Uterus (tissue), 3 donors: ENCODE measurements at regions not wholly inside any gene's neighbourhood (a gene's known extent, or its start where the extent isn't known, plus 50 kb on each side); places are given as distances from the start of the nearest gene placed in this dataset.

Source experiments
- DNase-seq, 2 donors: peaks; one replicate each; pipeline ENCODE4 v3.0.0-alpha.2; 2019 to 2020
- H3K27ac ChIP-seq, 2 donors: fragments of 200-600 bp; sonication (generic); 1 replicate in 1 of 2; 2 replicates in 1 of 2; pipeline ENCODE4 v1.5.1; 2016 to 2018
- H3K27me3 ChIP-seq, 2 donors: fragments of 200-600 bp; sonication (generic); one replicate each; pipeline ENCODE4 v1.5.1; 2018 to 2019; ENCODE audit warnings: control low read depth in 1 of 2
- H3K36me3 ChIP-seq, 2 donors: fragments of 200-600 bp; sonication (generic); one replicate each; pipeline ENCODE4 v1.5.1; 2019; ENCODE audit warnings: control low read depth in 1 of 2
- H3K4me1 ChIP-seq, 2 donors: fragments of 200-600 bp; sonication (generic); one replicate each; pipeline ENCODE4 v1.5.1; 2018 to 2019; ENCODE audit warnings: control low read depth in 1 of 2
- H3K4me3 ChIP-seq, 2 donors: fragments of 200-600 bp; sonication (generic); 1 replicate in 1 of 2; 2 replicates in 1 of 2; pipeline ENCODE4 v1.5.1; 2018 to 2019; ENCODE audit warnings: mild to moderate bottlenecking in 1 of 2
- H3K9me3 ChIP-seq, 2 donors: fragments of 200-600 bp; sonication (generic); one replicate each; pipeline ENCODE4 v1.5.1; 2019; ENCODE audit warnings: control low read depth in 1 of 2
- POLR2A ChIP-seq, 2 donors: fragments of 450-650 bp; IDR thresholded peaks; one replicate each; pipeline ENCODE4 v1.6.1; 2016; ENCODE audit warnings: antibody characterized with exemption in 2 of 2, mild to moderate bottlenecking in 1 of 2, moderate library complexity in 1 of 2
- intact Hi-C: fragments of 100-400 bp; cut with DNase I; formaldehyde crosslinking; loops from one replicate; pipeline ENCODE4 v1.15.1; 2023; ENCODE audit warnings: low total_unique reads
- TF ChIP-seq, protein P1 (sequence below), 4 experiments: fragments of 200-600 bp in 2 of 4; fragments of 450-650 bp in 2 of 4; sonication (generic) in 2 of 4; IDR thresholded peaks; one replicate each; pipeline ENCODE4 v1.5.1; 2016 to 2019; ENCODE audit warnings: antibody characterized with exemption in 4 of 4, mild to moderate bottlenecking in 2 of 4, moderate library complexity in 1 of 4
- donor health status: DM: yes; HTN: yes; CAD: no.

DNA sequence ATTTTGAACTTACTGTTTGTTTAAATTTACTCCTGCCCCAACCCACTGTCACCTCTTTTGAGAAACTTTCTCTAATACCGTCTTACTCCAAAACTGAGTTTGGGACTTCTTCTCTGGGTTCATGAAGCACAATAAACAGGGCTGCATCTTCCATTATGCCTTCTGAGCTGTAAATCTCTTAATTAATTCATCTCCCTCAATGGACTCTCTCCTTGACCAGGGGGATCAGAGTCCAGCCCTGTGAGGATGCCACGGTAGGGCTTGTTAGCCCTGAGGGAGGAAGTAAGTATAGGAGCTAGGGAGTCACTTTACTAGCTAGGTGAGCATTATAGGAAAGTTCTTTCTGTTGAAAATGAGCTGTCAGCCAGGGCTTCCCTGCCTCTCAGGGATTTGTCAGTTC lies 299.3 kb upstream of the SATB1 start:
- H3K27me3 ChIP-seq: no peaks in the 10 kb centered on the region
- no peak for DNase-seq
- H3K4me3 ChIP-seq: no peak overlapping the region
- H3K27ac ChIP-seq: no peak overlapping the region
- H3K4me1 ChIP-seq: no peaks in the 10 kb centered on the region
- intact Hi-C loops: no loop called here
- H3K9me3 ChIP-seq: no peaks in the 10 kb centered on the region
- no peaks in the 10 kb centered on the region for H3K36me3 ChIP-seq
- TF ChIP-seq POLR2A (IDR thresholded peaks at IDR 0.05): no peak
- TF ChIP-seq, protein P1, sequence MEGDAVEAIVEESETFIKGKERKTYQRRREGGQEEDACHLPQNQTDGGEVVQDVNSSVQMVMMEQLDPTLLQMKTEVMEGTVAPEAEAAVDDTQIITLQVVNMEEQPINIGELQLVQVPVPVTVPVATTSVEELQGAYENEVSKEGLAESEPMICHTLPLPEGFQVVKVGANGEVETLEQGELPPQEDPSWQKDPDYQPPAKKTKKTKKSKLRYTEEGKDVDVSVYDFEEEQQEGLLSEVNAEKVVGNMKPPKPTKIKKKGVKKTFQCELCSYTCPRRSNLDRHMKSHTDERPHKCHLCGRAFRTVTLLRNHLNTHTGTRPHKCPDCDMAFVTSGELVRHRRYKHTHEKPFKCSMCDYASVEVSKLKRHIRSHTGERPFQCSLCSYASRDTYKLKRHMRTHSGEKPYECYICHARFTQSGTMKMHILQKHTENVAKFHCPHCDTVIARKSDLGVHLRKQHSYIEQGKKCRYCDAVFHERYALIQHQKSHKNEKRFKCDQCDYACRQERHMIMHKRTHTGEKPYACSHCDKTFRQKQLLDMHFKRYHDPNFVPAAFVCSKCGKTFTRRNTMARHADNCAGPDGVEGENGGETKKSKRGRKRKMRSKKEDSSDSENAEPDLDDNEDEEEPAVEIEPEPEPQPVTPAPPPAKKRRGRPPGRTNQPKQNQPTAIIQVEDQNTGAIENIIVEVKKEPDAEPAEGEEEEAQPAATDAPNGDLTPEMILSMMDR (IDR thresholded peaks at IDR 0.05): no peak

DNA sequence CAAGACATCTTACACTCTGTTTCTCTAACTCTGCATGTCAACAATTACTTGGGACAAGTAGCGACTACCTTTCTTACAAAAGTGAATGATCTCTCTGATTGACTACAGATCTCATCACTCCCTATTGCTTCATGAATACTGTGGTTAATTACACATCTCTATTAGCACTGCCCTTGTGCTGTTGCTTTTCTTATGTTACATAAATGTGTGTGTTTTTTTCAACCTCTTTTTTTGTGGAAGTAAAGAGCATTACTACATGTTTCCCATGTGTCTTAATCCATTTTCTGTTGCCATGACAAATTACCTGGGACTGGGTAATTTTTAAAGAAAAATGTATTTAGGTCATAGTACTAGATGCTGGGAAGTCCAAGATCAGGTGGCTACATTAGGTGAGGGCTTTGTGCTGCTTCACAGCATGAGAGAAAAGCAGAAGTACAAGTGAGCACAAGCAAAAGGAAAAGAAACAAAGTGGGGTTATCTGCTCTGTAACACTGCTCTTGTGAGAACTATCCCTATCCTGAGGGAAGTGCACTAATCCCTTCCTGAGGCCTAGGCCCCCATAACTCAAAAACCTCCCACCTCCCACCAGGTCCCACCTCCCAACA lies 298.2 kb upstream of the SATB1 start:
- H3K27ac ChIP-seq: no peak overlapping the region
- no peak overlapping the region for H3K4me3 ChIP-seq
- H3K36me3 ChIP-seq: no peaks in the 10 kb centered on the region
- DNase-seq: no peak
- H3K9me3 ChIP-seq: no peaks in the 10 kb centered on the region
- H3K4me1 ChIP-seq: no peaks in the 10 kb centered on the region
- intact Hi-C loops: no loop called here
- TF ChIP-seq POLR2A (IDR thresholded peaks at IDR 0.05): no peak
- TF ChIP-seq, protein P1 (IDR thresholded peaks at IDR 0.05): no peak
- no peaks in the 10 kb centered on the region for H3K27me3 ChIP-seq

DNA sequence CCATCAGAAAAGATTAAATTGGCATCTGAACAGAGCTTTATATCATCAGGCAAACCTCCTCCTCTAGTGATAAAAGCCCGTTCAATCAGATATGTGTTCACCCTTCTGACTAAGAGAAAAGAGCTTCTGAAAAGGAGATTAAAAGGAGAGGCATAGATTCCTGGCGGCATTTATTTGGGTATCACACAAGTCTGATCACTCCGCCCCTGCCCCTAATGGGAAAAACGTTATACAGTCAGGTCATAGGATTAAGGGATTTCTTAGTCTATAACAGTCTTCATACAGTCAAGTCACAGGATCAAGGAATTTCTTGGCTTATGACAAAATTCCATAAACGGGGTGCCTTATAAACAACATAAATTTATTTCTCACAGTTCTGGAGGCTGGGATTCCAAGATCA lies 295.4 kb upstream of the SATB1 start:
- no peak for DNase-seq
- intact Hi-C loops: no loop called here
- Histone ChIP-seq H3K27ac (no peak overlapping the region), H3K27me3 (no peaks in the 10 kb centered on the region), H3K4me1 (no peaks in the 10 kb centered on the region), H3K36me3 (no peaks in the 10 kb centered on the region), H3K4me3 (no peak overlapping the region), H3K9me3 (no peaks in the 10 kb centered on the region)
- no peak for TF ChIP-seq POLR2A (IDR thresholded peaks at IDR 0.05)
- TF ChIP-seq, protein P1 (IDR thresholded peaks at IDR 0.05): no peak

DNA sequence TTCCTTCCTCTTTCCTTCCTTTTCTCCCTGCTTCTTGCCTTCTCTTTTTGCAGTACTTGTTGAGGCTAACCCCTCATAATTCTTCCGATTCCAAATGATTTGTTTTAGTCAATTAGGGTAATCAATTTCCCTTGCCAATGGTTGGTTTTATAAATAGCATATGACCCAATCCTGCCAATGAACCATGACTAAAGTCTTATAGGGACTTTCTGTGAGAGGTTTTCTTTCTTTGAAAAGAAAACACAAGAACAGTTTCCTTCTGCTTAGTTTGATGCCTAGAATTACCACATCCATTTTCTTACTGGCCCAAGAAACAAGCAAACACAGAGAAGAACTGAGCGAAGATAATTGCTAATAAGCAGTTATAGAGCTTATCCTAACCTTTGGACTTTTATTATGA lies 292.5 kb upstream of the SATB1 start:
- Histone ChIP-seq H3K36me3 (no peaks in the 10 kb centered on the region), H3K27me3 (no peaks in the 10 kb centered on the region), H3K4me3 (no peak overlapping the region), H3K4me1 (no peaks in the 10 kb centered on the region), H3K27ac (no peak overlapping the region), H3K9me3 (no peaks in the 10 kb centered on the region)
- intact Hi-C loops: no loop called here
- TF ChIP-seq, protein P1 (IDR thresholded peaks at IDR 0.05): no peak
- TF ChIP-seq POLR2A (IDR thresholded peaks at IDR 0.05): no peak
- no peak for DNase-seq

DNA sequence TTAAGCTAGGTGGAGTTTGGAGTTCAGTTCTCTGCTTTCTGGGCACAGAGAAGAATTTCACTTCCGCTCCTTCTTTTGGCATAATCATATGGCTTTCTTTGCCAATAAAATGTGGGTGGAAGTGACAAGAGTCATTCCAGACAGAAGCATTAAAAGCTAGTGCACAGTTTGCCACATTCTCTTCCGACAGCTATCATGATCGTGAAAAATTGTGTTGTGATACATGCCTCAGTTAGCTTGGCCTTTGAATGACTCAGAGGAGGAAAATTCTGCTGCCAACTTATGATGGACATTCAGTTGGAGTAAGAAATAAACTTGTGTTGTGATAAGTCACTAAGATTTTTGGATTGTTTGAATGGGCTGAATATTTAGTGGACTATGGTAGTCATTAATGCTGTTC lies 291.7 kb upstream of the SATB1 start:
- no peak for DNase-seq
- Histone ChIP-seq H3K36me3 (no peaks in the 10 kb centered on the region), H3K4me1 (no peaks in the 10 kb centered on the region), H3K27ac (no peak overlapping the region), H3K27me3 (no peaks in the 10 kb centered on the region), H3K9me3 (no peaks in the 10 kb centered on the region), H3K4me3 (no peak overlapping the region)
- intact Hi-C loops: no loop called here
- TF ChIP-seq POLR2A (IDR thresholded peaks at IDR 0.05): no peak
- TF ChIP-seq, protein P1 (IDR thresholded peaks at IDR 0.05): no peak
